Motor neuron (in vitro differentiated cells): ENCODE measurements at regions not wholly inside any gene's neighbourhood (a gene's known extent, or its start where the extent isn't known, plus 50 kb on each side); places are given as distances from the start of the nearest gene placed in this dataset.
"Not testable (repeated sequence)": the region's sequence is repeated elsewhere in the genome, so short reads cannot be mapped to it uniquely, and the experiment has no call there.

ENCODE experiments used
- ATAC-seq, 8 experiments: fragments of 200-7000 bp; cut with Tn5 transposase; replicated peaks in 6 of 8; 2 replicates each; pipeline ENCODE4 v1.8.0; 2021; ENCODE audit warnings: mild to moderate bottlenecking in 8 of 8, moderate library complexity in 8 of 8
- H3K27ac ChIP-seq, 2 donors: fragments of 250-450 bp; sonication (Bioruptor Pico); 2 replicates each; pipeline ENCODE4 v1.9.0; 2021; ENCODE audit warnings: antibody characterized with exemption in 2 of 2, mild to moderate bottlenecking in 2 of 2, moderate library complexity in 1 of 2
- H3K4me1 ChIP-seq, 2 donors: fragments of 250-450 bp; sonication (Bioruptor Pico); replicated peaks in 1 of 2; 2 replicates each; pipeline ENCODE4 v1.6.1; 2021; ENCODE audit warnings: antibody characterized with exemption in 2 of 2, mild to moderate bottlenecking in 2 of 2, moderate library complexity in 1 of 2
- H3K4me3 ChIP-seq, 5 donors: fragments of 250-450 bp; sonication (Bioruptor Pico); 2 replicates each; pipeline ENCODE4 v1.9.0; 2021; ENCODE audit warnings: antibody characterized with exemption in 5 of 5, mild to moderate bottlenecking in 5 of 5, moderate library complexity in 4 of 5
- WGBS, 10 experiments: fragments of 450-650 bp; shearing (Covaris generic); methylation state at CpG; one replicate each; pipeline ENCODE4 v1.0.0; 2022; 5-methylcytosine and 5-hydroxymethylcytosine counted together
- in situ Hi-C, 9 experiments: fragments of 400-800 bp; cut with MboI; loops; one replicate each; pipeline ENCODE4 v1.15.0; 2021; ENCODE audit warnings: low sequenced_read_pairs in 9 of 9, low pct_unique_long_range_greater_than_20kb in 2 of 9; ENCODE audit not compliant: unreplicated experiment in 9 of 9

- ATAC-seq, result no peak
- Histone ChIP-seq H3K4me3 (no peak overlapping the region), H3K4me1 (peaks cover 0 to 3% of the 10 kb centered on the region in 2 donors), H3K27ac (no peak overlapping the region)
- in situ Hi-C loops, result no loop called here
- WGBS, 10 experiments, result 0 to 86% (median 60%) methylated on average over 1 to 7 of the region's 7 CpGs
Measured at GRCh38 chr6:157727629-157728182, 95.3 kb upstream of the SNX9 start.

GRCh38 chr6:157728183-157728881 is 94.7 kb upstream of the SNX9 start:
- peak in 4 of 8 experiments; percentile 23 to 54 (median 34) for ATAC-seq
- WGBS, 10 experiments, result 59 to 100% (median 87%) methylated on average over 1 to 6 of the region's 6 CpGs; no CpG with 5 or more reads in 1 of the 10 experiments
- in situ Hi-C loops, result no loop called here

GRCh38 chr6:157731221-157731620 is 91.8 kb upstream of the SNX9 start:
- Histone ChIP-seq H3K4me3 (no peak overlapping the region), H3K4me1 (peaks cover 0 to 3% of the 10 kb centered on the region in 2 donors), H3K27ac (no peak overlapping the region)
- in situ Hi-C loops, result no loop called here
- no peak for ATAC-seq
- WGBS, 10 experiments, result 0 to 100% (median 83%) methylated on average over 1 to 5 of the region's 5 CpGs; no CpG with 5 or more reads in 3 of the 10 experiments

More at GRCh38 chr6:157728183-157728881, 94.7 kb upstream of the SNX9 start:
- Histone ChIP-seq H3K27ac (no peak overlapping the region), H3K4me1 (peaks cover 0 to 3% of the 10 kb centered on the region in 2 donors), H3K4me3 (no peak overlapping the region)

DNA sequence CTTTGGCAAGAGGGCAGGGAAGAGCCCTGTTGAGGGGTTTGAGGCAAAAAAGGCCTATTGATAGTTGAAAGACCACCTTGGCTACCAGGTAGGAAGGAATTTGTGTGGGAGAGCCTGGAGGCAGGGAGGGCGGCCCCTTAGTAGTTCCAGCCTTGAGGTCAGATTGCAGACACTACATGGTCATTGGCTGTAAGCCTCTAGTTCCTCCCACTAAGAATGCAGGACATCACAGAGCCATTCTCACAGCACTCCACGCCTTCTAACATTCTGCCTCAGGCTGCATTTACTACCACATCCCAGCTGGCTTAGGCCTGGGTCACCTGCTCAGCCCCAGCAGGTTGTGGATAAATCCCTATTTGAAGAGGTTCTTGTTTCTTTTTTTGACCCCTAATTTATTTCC is 91.0 kb upstream of the SNX9 start:
- H3K4me3 ChIP-seq, result no peak overlapping the region
- in situ Hi-C loops, result no loop called here
- WGBS, 10 experiments, result 20 to 100% (median 90%) methylated on average over 1 of the region's 2 CpGs; no CpG with 5 or more reads in 4 of the 10 experiments
- H3K4me1 ChIP-seq, result peaks cover 0 to 3% of the 10 kb centered on the region in 2 donors
- no peak overlapping the region for H3K27ac ChIP-seq
- peak in 3 of 8 experiments; percentile 36 to 85 (median 66) for ATAC-seq

- no peak overlapping the region for H3K4me3 ChIP-seq
- peaks cover 0 to 3% of the 10 kb centered on the region in 2 donors for H3K4me1 ChIP-seq
- in situ Hi-C loops, result no loop called here
- H3K27ac ChIP-seq, result no peak overlapping the region
- 15 to 100% (median 76%) methylated on average over 2 to 6 of the region's 8 CpGs; no CpG with 5 or more reads in 1 of the 10 experiments for WGBS, 10 experiments
- ATAC-seq, result no peak
Measured at GRCh38 chr6:157732416-157733161, 90.5 kb upstream of the SNX9 start.

- ATAC-seq, H3K4me3 ChIP-seq, in situ Hi-C loops, H3K4me1 ChIP-seq, H3K27ac ChIP-seq: not testable (repeated sequence)
- 83 to 100% (median 93%) methylated on average over 1 of the region's 4 CpGs; no CpG with 5 or more reads in 6 of the 10 experiments for WGBS, 10 experiments
Measured at GRCh38 chr6:157736555-157736954, 86.5 kb upstream of the SNX9 start.

DNA sequence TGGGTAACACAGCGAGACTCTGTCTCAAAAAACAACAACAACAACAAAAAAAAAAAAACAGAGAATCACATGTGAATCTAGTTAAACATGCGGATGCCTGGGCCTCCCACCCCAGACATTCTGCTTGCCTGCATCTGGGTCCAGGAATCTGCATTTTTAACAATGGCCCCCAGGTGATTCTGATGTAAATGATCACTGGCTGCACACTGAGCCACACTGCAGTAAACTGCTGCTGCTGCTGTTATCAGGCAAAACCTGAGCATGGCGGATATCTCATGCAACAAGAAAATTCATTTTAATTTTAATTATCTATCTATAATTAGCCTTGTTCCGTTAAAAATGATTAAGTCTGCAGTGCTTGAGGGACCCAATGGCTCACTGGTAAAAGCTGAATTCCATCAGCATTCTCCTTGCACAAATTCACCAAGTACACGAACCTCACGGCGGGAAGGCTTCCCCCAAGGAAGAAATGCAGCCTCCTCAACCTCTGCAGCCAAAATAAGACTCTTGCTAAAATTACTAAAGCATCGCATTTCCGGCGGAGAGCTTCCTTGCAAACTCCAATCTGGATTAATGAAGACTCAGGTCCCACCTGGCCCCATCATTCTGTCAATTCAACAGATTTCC is 81.6 kb upstream of the SNX9 start:
- Histone ChIP-seq H3K4me1 (no peaks in the 10 kb centered on the region), H3K27ac (no peak overlapping the region), H3K4me3 (no peak overlapping the region)
- WGBS, 10 experiments, result 60 to 89% (median 72%) methylated on average over 3 to 10 of the region's 10 CpGs; no CpG with 5 or more reads in 1 of the 10 experiments
- no peak for ATAC-seq
- in situ Hi-C loops, result no loop called here

DNA sequence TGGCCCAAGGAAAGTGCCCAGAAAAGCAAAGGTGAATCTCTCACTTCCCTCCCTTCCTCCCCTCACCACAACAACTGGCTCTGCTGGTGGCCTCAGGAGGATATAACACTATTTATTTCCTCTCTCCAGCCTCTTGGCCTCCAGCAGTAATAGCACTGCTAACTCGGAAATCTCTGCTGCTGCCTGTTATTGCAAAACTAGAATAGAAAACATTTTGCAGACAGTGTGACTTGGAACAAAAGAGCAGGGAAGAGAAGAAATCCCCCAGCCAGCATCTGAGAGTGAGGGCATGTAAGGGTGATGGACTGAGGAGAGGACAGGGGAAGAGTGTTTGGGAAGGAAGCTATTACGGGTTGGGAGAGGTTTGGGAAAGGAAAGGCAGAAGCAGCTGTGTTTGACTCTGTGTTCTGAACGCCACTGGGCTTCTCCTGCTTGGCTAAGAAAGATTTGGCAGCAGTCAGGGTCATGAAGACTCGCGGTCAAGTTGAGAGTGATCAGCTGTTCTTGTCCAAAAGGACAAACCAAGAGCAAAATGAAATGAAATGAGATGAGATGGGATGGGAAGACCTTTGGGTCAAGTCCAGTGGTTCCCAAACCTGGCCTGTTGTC is 81.0 kb upstream of the SNX9 start:
- 0 to 90% (median 75%) methylated on average over 2 to 5 of the region's 5 CpGs; no CpG with 5 or more reads in 3 of the 10 experiments for WGBS, 10 experiments
- no peak for ATAC-seq
- Histone ChIP-seq H3K27ac (no peak overlapping the region), H3K4me3 (no peak overlapping the region), H3K4me1 (no peaks in the 10 kb centered on the region)
- in situ Hi-C loops, result no loop called here

GRCh38 chr6:157744102-157744601 is 78.9 kb upstream of the SNX9 start:
- in situ Hi-C loops, result no loop called here
- 30 to 100% (median 70%) methylated on average over 1 to 4 of the region's 4 CpGs; no CpG with 5 or more reads in 2 of the 10 experiments for WGBS, 10 experiments
- Histone ChIP-seq H3K4me3 (no peak overlapping the region), H3K27ac (no peak overlapping the region), H3K4me1 (no peaks in the 10 kb centered on the region)
- ATAC-seq, result peak in 3 of 8 experiments; percentile 45 to 67 (median 67)

GRCh38 chr6:157746897-157747296 is 76.1 kb upstream of the SNX9 start:
- Histone ChIP-seq H3K27ac (no peak overlapping the region), H3K4me1 (no peaks in the 10 kb centered on the region), H3K4me3 (no peak overlapping the region)
- WGBS, 10 experiments, result 40 to 100% (median 90%) methylated on average over 1 to 7 of the region's 8 CpGs; no CpG with 5 or more reads in 3 of the 10 experiments
- in situ Hi-C loops, result no loop called here
- ATAC-seq, result no peak

- 33 to 100% (median 85%) methylated on average over 2 to 4 of the region's 4 CpGs for WGBS, 10 experiments
- Histone ChIP-seq H3K4me3 (no peak overlapping the region), H3K4me1 (no peaks in the 10 kb centered on the region), H3K27ac (no peak overlapping the region)
- in situ Hi-C loops, result no loop called here
- ATAC-seq, result no peak
Measured at GRCh38 chr6:157747370-157747769, 75.7 kb upstream of the SNX9 start.

GRCh38 chr6:157748839-157749571 is 74.0 kb upstream of the SNX9 start:
- in situ Hi-C loops, result no loop called here
- Histone ChIP-seq H3K27ac (no peak overlapping the region), H3K4me3 (no peak overlapping the region), H3K4me1 (no peaks in the 10 kb centered on the region)
- ATAC-seq, result no peak
- 80 to 100% (median 85%) methylated on average over 1 to 2 of the region's 2 CpGs; no CpG with 5 or more reads in 5 of the 10 experiments for WGBS, 10 experiments
